ENCODE measurements at regions not wholly inside any gene's neighbourhood (a gene's known extent, or its start where the extent isn't known, plus 50 kb on each side); places are given as distances from the start of the nearest gene placed in this dataset.
A peak's percentile ranks its signal among the peaks of the same experiment; 100 is the strongest.
"Not testable (repeated sequence)": the region's sequence is repeated elsewhere in the genome, so short reads cannot be mapped to it uniquely, and the experiment has no call there.

DNA sequence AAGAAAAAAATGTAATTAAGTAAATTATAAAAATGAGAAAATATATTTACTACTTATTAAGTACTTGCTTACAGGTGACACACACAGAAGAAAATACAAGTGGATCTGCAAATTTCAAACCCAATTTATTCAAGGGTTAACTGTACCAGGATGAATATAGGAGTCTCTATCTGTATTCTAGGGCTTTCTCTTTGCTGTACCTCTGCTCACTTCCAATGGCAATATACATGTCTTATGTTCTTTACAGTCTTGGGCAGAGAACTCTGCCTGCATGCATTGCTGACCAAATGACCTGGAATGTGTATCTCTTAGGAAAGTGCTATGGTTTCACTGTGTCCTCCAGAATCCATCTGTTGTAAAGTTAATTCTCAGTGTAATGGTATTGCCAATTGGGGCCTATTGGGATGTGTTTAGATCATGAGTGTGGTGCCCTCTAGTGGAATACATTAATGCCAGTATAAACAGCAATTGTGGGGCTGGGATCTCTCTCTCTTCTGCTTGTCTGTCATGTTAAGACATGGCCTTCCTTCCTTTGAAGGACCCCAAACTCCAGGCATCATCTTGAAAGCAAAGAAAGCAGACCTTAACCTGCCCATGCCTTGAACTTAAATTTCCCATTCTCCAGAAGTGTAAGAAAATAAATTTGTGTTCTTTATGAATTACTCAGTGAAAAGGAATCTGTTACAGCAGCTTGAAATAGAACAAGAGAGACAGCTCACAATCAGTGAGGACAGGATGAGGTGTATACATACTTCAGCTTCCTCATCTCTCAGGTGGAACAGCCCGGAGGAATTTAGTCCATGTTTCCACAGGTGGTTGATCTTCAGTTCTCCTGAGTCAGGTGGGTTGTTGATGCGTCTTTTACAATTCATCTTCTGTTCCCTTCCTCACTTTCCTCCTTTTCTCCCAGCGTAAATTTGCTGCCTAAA, 356.9 kb downstream of the RPIA start:
- H3K36me3 ChIP-seq; H3K9me3 ChIP-seq; intact Hi-C loops (cut with DNase I); H3K4me1 ChIP-seq; H3K4me3 ChIP-seq; H3K27me3 ChIP-seq; H3K27ac ChIP-seq: not testable (repeated sequence)
- ATAC-seq = peak; percentile 89
- TF ChIP-seq, protein P1, sequence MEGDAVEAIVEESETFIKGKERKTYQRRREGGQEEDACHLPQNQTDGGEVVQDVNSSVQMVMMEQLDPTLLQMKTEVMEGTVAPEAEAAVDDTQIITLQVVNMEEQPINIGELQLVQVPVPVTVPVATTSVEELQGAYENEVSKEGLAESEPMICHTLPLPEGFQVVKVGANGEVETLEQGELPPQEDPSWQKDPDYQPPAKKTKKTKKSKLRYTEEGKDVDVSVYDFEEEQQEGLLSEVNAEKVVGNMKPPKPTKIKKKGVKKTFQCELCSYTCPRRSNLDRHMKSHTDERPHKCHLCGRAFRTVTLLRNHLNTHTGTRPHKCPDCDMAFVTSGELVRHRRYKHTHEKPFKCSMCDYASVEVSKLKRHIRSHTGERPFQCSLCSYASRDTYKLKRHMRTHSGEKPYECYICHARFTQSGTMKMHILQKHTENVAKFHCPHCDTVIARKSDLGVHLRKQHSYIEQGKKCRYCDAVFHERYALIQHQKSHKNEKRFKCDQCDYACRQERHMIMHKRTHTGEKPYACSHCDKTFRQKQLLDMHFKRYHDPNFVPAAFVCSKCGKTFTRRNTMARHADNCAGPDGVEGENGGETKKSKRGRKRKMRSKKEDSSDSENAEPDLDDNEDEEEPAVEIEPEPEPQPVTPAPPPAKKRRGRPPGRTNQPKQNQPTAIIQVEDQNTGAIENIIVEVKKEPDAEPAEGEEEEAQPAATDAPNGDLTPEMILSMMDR (IDR thresholded peaks at IDR 0.05) = peak; percentile 40 to 59
- DNase-seq = peak in 2 of 4 donors; percentile 9 to 34

DNA sequence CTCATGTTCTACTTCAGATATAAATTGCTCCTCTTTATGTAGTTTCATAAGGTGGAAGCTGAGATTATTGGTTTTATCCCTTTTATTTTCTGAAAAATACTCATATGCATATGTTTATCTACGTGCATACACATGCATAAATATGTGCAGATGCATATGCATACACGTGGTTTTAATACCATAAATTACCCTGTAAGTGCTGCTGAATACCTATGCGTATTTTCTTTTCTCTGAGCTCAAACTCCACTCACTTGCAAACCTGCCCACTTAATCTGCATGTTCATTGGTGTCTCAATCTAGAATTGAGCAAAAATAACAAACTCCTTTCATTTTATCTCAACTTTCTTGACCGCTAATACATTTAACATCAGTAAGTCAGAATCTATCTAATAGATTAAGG, 367.1 kb downstream of the RPIA start:
- H3K36me3 ChIP-seq; H3K9me3 ChIP-seq; ATAC-seq; H3K4me3 ChIP-seq; H3K27me3 ChIP-seq; DNase-seq; H3K4me1 ChIP-seq; intact Hi-C loops (cut with DNase I); H3K27ac ChIP-seq: not testable (repeated sequence)

DNA sequence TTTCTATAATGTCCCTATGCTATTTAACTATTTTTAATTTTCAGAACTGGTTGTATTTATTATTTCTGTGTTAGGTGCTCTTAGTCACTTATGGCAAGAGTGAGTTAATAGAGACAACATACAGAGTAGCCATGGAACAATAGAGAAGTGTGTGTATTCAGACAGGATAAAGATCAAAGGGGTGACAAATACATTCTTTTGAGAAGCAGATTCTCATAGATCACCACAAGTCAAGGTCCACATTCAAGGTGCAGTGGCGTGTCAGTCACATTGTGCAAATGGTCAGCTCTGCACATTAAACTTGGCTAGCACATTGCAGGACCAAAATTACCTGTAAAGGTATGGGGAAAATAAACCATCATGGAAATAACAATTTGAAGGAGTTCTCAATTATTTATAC, 369.7 kb downstream of the RPIA start:
- DNase-seq; H3K27me3 ChIP-seq; intact Hi-C loops (cut with DNase I); H3K9me3 ChIP-seq; H3K4me3 ChIP-seq; H3K36me3 ChIP-seq; ATAC-seq; H3K4me1 ChIP-seq; H3K27ac ChIP-seq: not testable (repeated sequence)

DNA sequence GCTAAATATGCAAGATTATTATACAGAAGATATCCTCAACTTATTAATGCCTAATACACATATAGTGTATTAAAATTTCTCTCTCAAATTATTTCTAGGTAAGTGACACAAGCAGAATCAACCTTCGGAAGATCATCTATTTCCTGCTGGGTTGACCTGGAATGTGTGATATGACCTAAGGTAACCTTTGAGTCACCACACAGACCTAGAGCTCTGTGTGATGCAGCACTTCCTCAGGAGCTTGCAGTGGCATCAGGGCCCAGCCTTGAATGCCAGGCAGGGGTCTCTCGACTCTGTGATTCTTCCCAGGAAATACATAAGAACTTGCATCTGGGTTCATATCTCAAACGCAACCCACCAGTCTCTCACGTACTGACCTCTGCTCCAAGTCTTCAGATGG, 385.3 kb downstream of the RPIA start:
- H3K4me3 ChIP-seq; ATAC-seq; H3K27ac ChIP-seq; H3K27me3 ChIP-seq; H3K4me1 ChIP-seq; H3K36me3 ChIP-seq; H3K9me3 ChIP-seq; DNase-seq; intact Hi-C loops (cut with DNase I): not testable (repeated sequence)

DNA sequence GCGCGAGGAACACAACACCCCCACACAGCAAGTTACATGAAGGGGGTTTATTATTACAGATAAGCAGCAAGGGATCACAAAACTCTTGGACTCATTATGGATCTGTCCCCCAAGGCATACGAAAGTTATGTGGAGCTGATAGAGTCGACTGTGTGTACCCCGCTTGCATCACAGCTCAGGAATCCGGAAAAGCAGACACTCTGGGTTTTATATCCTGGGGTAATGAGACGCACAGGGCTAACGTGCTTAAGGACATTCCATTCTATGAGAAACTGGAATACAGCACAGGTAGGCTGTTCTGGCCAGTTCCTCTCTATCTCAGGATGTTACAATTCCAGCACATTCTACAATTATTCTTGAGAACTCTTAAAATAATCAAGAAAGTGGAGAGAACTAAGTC, 401.4 kb downstream of the RPIA start:
- H3K27me3 ChIP-seq; H3K36me3 ChIP-seq; ATAC-seq; H3K4me1 ChIP-seq; DNase-seq; H3K27ac ChIP-seq; H3K4me3 ChIP-seq; H3K9me3 ChIP-seq; intact Hi-C loops (cut with DNase I): not testable (repeated sequence)

DNA sequence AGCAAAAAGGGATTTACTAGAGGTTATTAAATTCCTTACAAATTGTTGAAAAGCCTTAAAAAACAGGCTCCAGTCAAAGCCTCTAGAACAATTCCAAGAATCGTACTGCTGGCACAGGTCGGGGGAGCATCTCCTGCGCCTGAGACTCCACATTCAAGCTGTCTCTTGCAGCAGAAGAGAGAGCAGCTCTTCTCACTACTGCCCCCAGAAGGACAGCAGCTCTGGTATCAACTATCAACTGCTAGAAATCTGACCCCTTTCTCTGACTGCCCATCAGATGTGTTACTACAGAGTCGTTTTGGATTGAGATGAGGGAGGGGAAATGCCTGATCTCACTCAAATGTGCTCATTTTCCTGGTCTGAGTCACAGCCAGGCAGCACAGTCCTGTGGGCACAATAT, 403.6 kb downstream of the RPIA start:
- H3K4me3 ChIP-seq; H3K9me3 ChIP-seq; H3K27me3 ChIP-seq; ATAC-seq; H3K36me3 ChIP-seq; H3K4me1 ChIP-seq; DNase-seq; H3K27ac ChIP-seq; intact Hi-C loops (cut with DNase I): not testable (repeated sequence)

DNA sequence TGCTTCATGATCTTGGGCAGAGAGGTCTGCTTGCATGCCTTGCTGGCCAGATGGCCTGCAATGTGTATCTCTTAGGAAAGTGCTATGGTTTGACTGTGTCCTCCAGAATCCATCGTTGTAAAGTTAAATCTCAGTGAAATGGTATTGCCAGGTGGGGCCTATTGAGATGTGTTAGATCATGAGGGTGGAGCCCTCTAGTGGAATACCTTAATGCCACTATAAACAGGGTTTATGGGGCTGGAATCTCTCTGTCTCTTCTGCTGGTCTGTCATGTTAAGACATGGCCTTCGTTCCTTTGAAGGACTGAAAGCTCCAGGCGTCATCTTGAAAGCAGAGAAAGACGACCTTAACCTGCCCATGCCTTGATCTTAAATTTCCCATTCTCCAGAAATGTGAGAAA, 411.1 kb downstream of the RPIA start:
- DNase-seq; H3K27me3 ChIP-seq; H3K27ac ChIP-seq; H3K4me1 ChIP-seq; H3K9me3 ChIP-seq; intact Hi-C loops (cut with DNase I); H3K4me3 ChIP-seq; H3K36me3 ChIP-seq; ATAC-seq: not testable (repeated sequence)

DNA sequence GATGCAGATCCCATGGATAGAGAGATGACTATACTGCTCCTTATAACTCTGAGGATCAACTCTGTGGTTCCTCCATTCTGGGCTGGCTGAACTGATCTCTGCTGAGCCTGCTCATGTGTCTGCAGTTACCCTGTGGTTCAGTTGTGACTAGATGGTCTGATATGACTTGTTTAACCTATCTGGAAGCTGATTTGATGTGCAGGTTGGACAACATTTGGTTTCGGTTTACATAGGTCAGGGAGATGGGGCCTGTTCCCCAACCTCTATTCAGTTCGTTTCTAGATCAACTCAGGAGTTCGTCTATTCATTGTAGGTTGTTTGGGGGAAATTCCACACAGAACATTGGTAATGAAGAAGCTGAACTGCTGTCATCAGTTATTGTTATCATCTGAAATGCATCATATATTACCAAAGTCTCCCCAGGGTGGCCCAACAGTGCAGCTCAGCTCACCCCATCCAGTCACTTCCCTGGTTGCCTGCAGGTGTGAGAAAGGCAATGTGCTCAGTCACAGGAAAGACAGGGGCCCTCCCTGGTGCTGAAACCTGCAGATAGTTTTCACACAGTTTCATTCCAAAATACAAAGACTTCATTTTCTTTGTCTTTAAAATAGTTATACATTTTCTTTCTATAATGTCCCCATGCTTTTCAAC, 415.0 kb downstream of the RPIA start:
- H3K27ac ChIP-seq; intact Hi-C loops (cut with DNase I); H3K4me3 ChIP-seq; H3K4me1 ChIP-seq; ATAC-seq; H3K27me3 ChIP-seq; H3K36me3 ChIP-seq; H3K9me3 ChIP-seq; DNase-seq: not testable (repeated sequence)

DNA sequence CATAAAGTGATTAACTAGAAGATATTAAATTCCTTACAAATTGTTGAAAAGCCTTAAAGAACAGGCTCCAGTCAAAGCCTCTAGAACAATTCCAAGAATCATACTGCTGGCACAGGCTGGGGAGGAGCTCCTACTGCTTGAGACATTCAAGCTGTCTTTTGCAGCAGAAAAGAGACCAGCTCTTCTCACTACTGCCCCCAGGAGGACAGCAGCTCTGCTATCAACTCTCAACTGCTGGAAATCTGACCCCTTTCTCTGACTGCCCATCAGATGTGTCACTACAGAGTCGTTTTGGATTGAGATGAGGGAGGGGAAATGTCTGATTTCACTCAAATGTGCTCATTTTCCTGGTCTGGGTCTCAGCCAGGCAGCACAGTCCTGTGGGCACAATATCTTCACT, 421.0 kb downstream of the RPIA start:
- intact Hi-C loops (cut with DNase I); H3K4me3 ChIP-seq; H3K36me3 ChIP-seq; H3K9me3 ChIP-seq; H3K27me3 ChIP-seq; H3K27ac ChIP-seq; H3K4me1 ChIP-seq: not testable (repeated sequence)
- DNase-seq (peak in 2 of 4 donors; percentile 0 to 35), ATAC-seq (peak; percentile 63)

DNA sequence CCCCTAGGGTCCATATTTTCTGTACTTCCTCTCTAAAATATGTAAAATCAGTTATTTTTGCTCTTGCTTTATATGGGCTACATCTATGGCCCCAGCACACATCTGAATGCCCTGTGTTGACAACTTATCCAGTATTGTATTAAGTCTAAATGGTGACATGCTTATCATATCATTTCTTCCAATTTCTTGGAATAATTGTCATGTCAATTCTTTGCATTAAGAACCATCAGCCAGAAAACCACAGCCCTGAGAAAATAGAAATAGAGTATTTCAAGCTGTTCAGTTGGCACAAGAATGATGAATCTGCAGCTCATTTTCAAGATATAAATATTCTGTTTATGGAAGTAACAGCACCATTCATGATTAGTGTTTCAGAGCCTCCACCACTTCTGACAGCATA, 421.8 kb downstream of the RPIA start:
- H3K4me1 ChIP-seq; H3K36me3 ChIP-seq; DNase-seq; ATAC-seq; H3K27me3 ChIP-seq; H3K27ac ChIP-seq; H3K4me3 ChIP-seq; H3K9me3 ChIP-seq; intact Hi-C loops (cut with DNase I): not testable (repeated sequence)

DNA sequence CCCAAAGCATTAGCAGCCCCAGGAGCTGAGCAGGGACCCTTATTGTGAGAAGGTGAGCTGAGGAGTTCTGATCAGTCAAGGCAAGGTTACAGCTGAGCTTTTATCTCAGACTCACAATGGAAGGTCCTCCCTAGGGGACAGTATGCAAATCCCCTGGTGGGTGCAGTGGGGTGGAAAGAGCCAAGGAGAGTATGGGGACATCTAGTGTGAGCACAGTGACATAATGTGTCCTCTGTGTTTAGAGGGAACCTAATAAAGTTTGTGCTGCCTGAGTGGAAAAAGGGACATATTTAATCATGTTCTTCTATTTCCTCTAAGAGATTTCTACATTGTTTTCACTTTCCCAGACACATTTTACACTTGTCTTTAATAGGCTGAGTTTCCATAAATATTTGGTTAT, 438.0 kb downstream of the RPIA start:
- H3K4me3 ChIP-seq; H3K27ac ChIP-seq; intact Hi-C loops (cut with DNase I); ATAC-seq; H3K36me3 ChIP-seq; DNase-seq; H3K9me3 ChIP-seq; H3K4me1 ChIP-seq; H3K27me3 ChIP-seq: not testable (repeated sequence)

DNA sequence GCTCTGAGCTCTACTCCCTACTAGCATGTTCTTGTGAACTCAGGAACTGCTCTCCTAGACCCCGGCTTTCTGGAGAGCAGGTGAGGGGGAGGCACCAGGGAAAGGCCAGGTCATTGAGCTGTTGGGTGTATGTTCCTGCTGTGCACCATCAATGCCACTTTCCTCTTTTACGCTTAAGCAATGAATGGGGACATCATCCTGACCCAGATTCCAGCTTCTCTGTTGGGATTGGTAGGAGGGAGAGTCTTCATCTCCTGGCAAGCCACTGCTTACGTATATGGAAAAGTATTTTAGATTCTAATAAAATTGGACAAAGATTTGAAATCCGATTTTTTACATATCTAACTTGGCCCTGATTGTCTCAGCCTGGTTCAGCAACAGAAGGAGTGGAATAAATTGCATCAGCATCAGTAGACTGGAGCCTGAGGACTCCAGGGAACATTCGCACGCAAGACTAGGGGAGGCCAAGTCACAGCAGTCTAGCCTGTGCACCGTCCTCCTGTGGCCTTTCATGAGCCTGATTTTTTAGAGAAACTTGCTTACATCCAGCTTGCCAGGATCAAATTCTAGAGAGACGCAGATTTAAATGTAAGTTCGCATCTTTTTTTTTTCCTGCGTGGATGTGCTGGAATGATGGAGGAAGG, 439.3 kb downstream of the RPIA start:
- H3K4me1 ChIP-seq; H3K27ac ChIP-seq; DNase-seq; H3K9me3 ChIP-seq; intact Hi-C loops (cut with DNase I); H3K27me3 ChIP-seq; H3K36me3 ChIP-seq; ATAC-seq; H3K4me3 ChIP-seq: not testable (repeated sequence)

All from left lung (tissue), 4 donors.